ENCODE measurements at regions not wholly inside any gene's neighbourhood (a gene's known extent, or its start where the extent isn't known, plus 50 kb on each side); places are given as distances from the start of the nearest gene placed in this dataset.

GRCh38 chr13:64007339-64007738 is 2591.7 kb upstream of the PCDH20 start:
- 19 to 25% methylated on average over 1 of the region's 1 CpG for WGBS, 2 donors
- Histone ChIP-seq H3K4me1 (no peaks in the 10 kb centered on the region), H3K27ac (no peak overlapping the region), H3K9me3 (no peaks in the 10 kb centered on the region), H3K4me3 (no peak overlapping the region), H3K36me3 (replicated peaks in 1 of 2; ENCODE audit: insufficient read depth in 1 of 2, low read depth in 2 of 2) (no peaks in the 10 kb centered on the region), H3K27me3 (no peaks in the 10 kb centered on the region)
- ATAC-seq (no peak), DNase-seq (no peak)
- TF ChIP-seq POLR2A (IDR thresholded peaks at IDR 0.05) = no peak
- TF ChIP-seq CTCF (IDR thresholded peaks at IDR 0.05) = no peak
- intact Hi-C loops (cut with DNase I) = no loop called here

- Histone ChIP-seq H3K4me1 (no peaks in the 10 kb centered on the region), H3K36me3 (replicated peaks in 1 of 2; ENCODE audit: insufficient read depth in 1 of 2, low read depth in 2 of 2) (no peaks in the 10 kb centered on the region), H3K9me3 (no peaks in the 10 kb centered on the region), H3K27ac (no peak overlapping the region), H3K27me3 (no peaks in the 10 kb centered on the region), H3K4me3 (no peak overlapping the region)
- WGBS, 2 donors = 47 to 49% methylated on average over 4 of the region's 4 CpGs
- TF ChIP-seq POLR2A (IDR thresholded peaks at IDR 0.05) (no peak), CTCF (IDR thresholded peaks at IDR 0.05) (no peak)
- no peak for DNase-seq
- intact Hi-C loops (cut with DNase I) = no loop called here
- no peak for ATAC-seq
Observed at GRCh38 chr13:64000321-64000720, 2584.7 kb upstream of the PCDH20 start.

GRCh38 chr13:63999614-64000305 is 2584.1 kb upstream of the PCDH20 start:
- intact Hi-C loops (cut with DNase I) = no loop called here
- H3K4me3 ChIP-seq = no peak overlapping the region
- TF ChIP-seq POLR2A (IDR thresholded peaks at IDR 0.05) (no peak), CTCF (IDR thresholded peaks at IDR 0.05) (no peak)
- H3K36me3 ChIP-seq (replicated peaks in 1 of 2; ENCODE audit: insufficient read depth in 1 of 2, low read depth in 2 of 2) = no peaks in the 10 kb centered on the region
- no peak for DNase-seq
- WGBS, 2 donors = 75 to 79% methylated on average over 3 of the region's 3 CpGs
- ATAC-seq = no peak
- H3K4me1 ChIP-seq = no peaks in the 10 kb centered on the region
- no peaks in the 10 kb centered on the region for H3K27me3 ChIP-seq
- no peaks in the 10 kb centered on the region for H3K9me3 ChIP-seq
- H3K27ac ChIP-seq = no peak overlapping the region

GRCh38 chr13:63983366-63983765 is 2567.7 kb upstream of the PCDH20 start:
- DNase-seq (no peak), ATAC-seq (no peak)
- intact Hi-C loops (cut with DNase I) = no loop called here
- 38 to 56% methylated on average over 1 of the region's 1 CpG for WGBS, 2 donors
- H3K9me3 ChIP-seq = no peaks in the 10 kb centered on the region
- TF ChIP-seq CTCF (IDR thresholded peaks at IDR 0.05) (no peak), POLR2A (IDR thresholded peaks at IDR 0.05) (no peak)
- no peaks in the 10 kb centered on the region for H3K36me3 ChIP-seq (replicated peaks in 1 of 2; ENCODE audit: insufficient read depth in 1 of 2, low read depth in 2 of 2)
- no peak overlapping the region for H3K27ac ChIP-seq
- H3K4me1 ChIP-seq = no peaks in the 10 kb centered on the region
- H3K27me3 ChIP-seq = no peaks in the 10 kb centered on the region
- no peak overlapping the region for H3K4me3 ChIP-seq

GRCh38 chr13:63979951-63980350 is 2564.3 kb upstream of the PCDH20 start:
- Histone ChIP-seq H3K36me3 (replicated peaks in 1 of 2; ENCODE audit: insufficient read depth in 1 of 2, low read depth in 2 of 2) (no peaks in the 10 kb centered on the region), H3K27ac (no peak overlapping the region), H3K4me1 (no peaks in the 10 kb centered on the region), H3K27me3 (no peaks in the 10 kb centered on the region), H3K9me3 (no peaks in the 10 kb centered on the region), H3K4me3 (no peak overlapping the region)
- no peak for ATAC-seq
- intact Hi-C loops (cut with DNase I) = no loop called here
- TF ChIP-seq POLR2A (IDR thresholded peaks at IDR 0.05) (no peak), CTCF (IDR thresholded peaks at IDR 0.05) (no peak)
- DNase-seq = no peak
